H1 (cell line): ENCODE measurements at regions not wholly inside any gene's neighbourhood (a gene's known extent, or its start where the extent isn't known, plus 50 kb on each side); places are given as distances from the start of the nearest gene placed in this dataset.

Source experiments
- CTCF ChIA-PET: fragments of 300-600 bp; sonication (Branson Sonifier 250); formaldehyde crosslinking; loops from one replicate; lab custom pipeline; 2021; ENCODE audit not compliant: partially characterized antibody; lab: Charles Lee
- POLR2A ChIA-PET: fragments of 300-600 bp; sonication (Branson Sonifier 250); formaldehyde crosslinking; loops from one replicate; lab custom pipeline; 2021; ENCODE audit warnings: inconsistent platforms; ENCODE audit not compliant: partially characterized antibody; lab: Charles Lee
- DNase-seq, 2 experiments: peaks; one replicate each; pipeline versions ENCODE4 v3.0.0 to v3.0.0-alpha.2; 2010 to 2022; ENCODE audit warnings: low spot score in 2 of 2, low read depth in 1 of 2, mixed read lengths in 1 of 2
- FAIRE-seq: peaks from 2 replicates; lab custom pipeline; 2011; peaks lifted over from hg19 to GRCh38; lab: Jason Lieb, UNC
- H2AFZ ChIP-seq: 2 replicates; pipeline ENCODE4 v1.8.1; 2012; ENCODE audit warnings: low read length, inconsistent platforms
- H2AK5ac ChIP-seq: 2 replicates; pipeline ENCODE4 v1.6.1; 2013; ENCODE audit warnings: low read depth, low read length
- H2BK120ac ChIP-seq: replicated peaks from 2 replicates; pipeline ENCODE3; 2013; ENCODE audit warnings: low read depth, low read length, inconsistent platforms
- H2BK12ac ChIP-seq: 2 replicates; pipeline ENCODE4 v1.6.1; 2013; ENCODE audit warnings: low read depth, low read length
- H2BK15ac ChIP-seq: 2 replicates; pipeline ENCODE4 v1.6.1; 2013; ENCODE audit warnings: low read length
- H2BK20ac ChIP-seq: 2 replicates; pipeline ENCODE4 v1.6.1; 2013; ENCODE audit warnings: low read length
- H2BK5ac ChIP-seq: 2 replicates; pipeline ENCODE4 v1.6.1; 2013; ENCODE audit warnings: low read depth, low read length
- H3K14ac ChIP-seq: 2 replicates; pipeline ENCODE4 v1.6.1; 2013; ENCODE audit warnings: inconsistent platforms; ENCODE audit not compliant: insufficient read length
- H3K18ac ChIP-seq: 2 replicates; pipeline ENCODE4 v1.6.1; 2013; ENCODE audit warnings: low read length; ENCODE audit errors: extremely low read depth
- H3K23ac ChIP-seq: 2 replicates; pipeline ENCODE4 v1.6.1; 2013; ENCODE audit warnings: inconsistent platforms; ENCODE audit not compliant: insufficient read length
- H3K23me2 ChIP-seq: 2 replicates; pipeline ENCODE4 v1.6.1; 2013; ENCODE audit warnings: low read depth, low read length
- H3K27ac ChIP-seq: 2 replicates; pipeline ENCODE4 v1.6.1; 2011; ENCODE audit warnings: low read depth, low read length, inconsistent platforms
- H3K27me3 ChIP-seq, 4 experiments: replicated peaks in 1 of 4; 1 replicate in 1 of 4; 2 replicates in 3 of 4; pipeline versions ENCODE4 v1.6.1 to v1.8.1; 2011 to 2013; ENCODE audit warnings: low read length in 3 of 4, mild to moderate bottlenecking in 3 of 4, inconsistent platforms in 2 of 4, mixed read lengths in 2 of 4, moderate library complexity in 1 of 4; ENCODE audit not compliant: control insufficient read depth in 3 of 4, insufficient read depth in 3 of 4; ENCODE audit errors: extremely low read depth in 1 of 4
- H3K36me3 ChIP-seq, 4 experiments: 2 replicates each; pipeline versions ENCODE4 v1.6.1 to v1.8.1; 2011 to 2013; ENCODE audit warnings: mild to moderate bottlenecking in 4 of 4, low read length in 3 of 4, moderate library complexity in 2 of 4, control low read depth in 1 of 4, inconsistent platforms in 1 of 4; ENCODE audit not compliant: insufficient read depth in 4 of 4, control insufficient read depth in 2 of 4
- H3K4ac ChIP-seq: replicated peaks from 2 replicates; pipeline ENCODE3; 2013; ENCODE audit warnings: low read length, low read depth, mixed read lengths, inconsistent platforms; ENCODE audit not compliant: insufficient read length
- H3K4me1 ChIP-seq, 4 experiments: replicated peaks in 1 of 4; 1 replicate in 1 of 4; 2 replicates in 3 of 4; pipeline versions ENCODE4 v1.6.1 to v1.8.1; 2011 to 2013; ENCODE audit warnings: low read length in 3 of 4, inconsistent platforms in 2 of 4, mixed read lengths in 1 of 4; ENCODE audit not compliant: insufficient read depth in 4 of 4, control insufficient read depth in 3 of 4
- H3K4me2 ChIP-seq, 2 experiments: 2 replicates each; pipeline versions ENCODE4 v1.6.1 to v1.8.1; 2011 to 2013; ENCODE audit warnings: low read depth in 2 of 2, low read length in 2 of 2, control low read depth in 1 of 2, inconsistent platforms in 1 of 2, mild to moderate bottlenecking in 1 of 2; ENCODE audit not compliant: insufficient read depth in 1 of 2
- H3K4me3 ChIP-seq, 4 experiments: fragments of 200-600, 300-600 bp in 1 of 4; sonication (generic), shearing (Covaris generic), sonication (Bioruptor Twin) in 1 of 4; 2 replicates each; pipeline versions ENCODE4 v1.5.1 to v1.8.1; 2011 to 2016; ENCODE audit warnings: low read length in 4 of 4, low read depth in 3 of 4, control low read depth in 2 of 4, inconsistent platforms in 2 of 4, mild to moderate bottlenecking in 2 of 4, mixed read lengths in 1 of 4, moderate library complexity in 1 of 4; ENCODE audit not compliant: insufficient read depth in 2 of 4; ENCODE audit errors: extremely low read depth in 1 of 4
- H3K56ac ChIP-seq: replicated peaks from 2 replicates; pipeline ENCODE3; 2013; ENCODE audit warnings: low read depth, mild to moderate bottlenecking, mixed read lengths, low read length, inconsistent platforms; ENCODE audit not compliant: insufficient read length
- H3K79me1 ChIP-seq: 2 replicates; pipeline ENCODE4 v1.6.1; 2013; ENCODE audit warnings: low read depth, low read length, control low read depth
- H3K79me2 ChIP-seq, 2 experiments: 2 replicates each; pipeline versions ENCODE4 v1.6.1 to v1.8.1; 2012 to 2013; ENCODE audit warnings: low read length in 2 of 2, mild to moderate bottlenecking in 2 of 2, inconsistent platforms in 1 of 2; ENCODE audit not compliant: insufficient read depth in 2 of 2, control insufficient read depth in 1 of 2
- H3K9ac ChIP-seq, 4 experiments: replicated peaks in 1 of 4; 1 replicate in 1 of 4; 2 replicates in 3 of 4; pipeline versions ENCODE4 v1.6.1 to v1.8.1; 2011 to 2013; ENCODE audit warnings: low read depth in 3 of 4, low read length in 3 of 4, control low read depth in 2 of 4, mild to moderate bottlenecking in 2 of 4, moderate library complexity in 2 of 4, inconsistent platforms in 1 of 4; ENCODE audit errors: extremely low read depth in 1 of 4
- H3K9me3 ChIP-seq, 2 experiments: 2 replicates each; pipeline versions ENCODE4 v1.6.1 to v1.8.1; 2012 to 2013; ENCODE audit warnings: mild to moderate bottlenecking in 2 of 2, moderate library complexity in 2 of 2, control low read depth in 1 of 2, inconsistent platforms in 1 of 2, low read depth in 1 of 2, low read length in 1 of 2, mixed read lengths in 1 of 2; ENCODE audit not compliant: insufficient read depth in 2 of 2
- H4K20me1 ChIP-seq, 2 experiments: replicated peaks in 1 of 2; 2 replicates each; pipeline versions ENCODE3 to v1.8.1; 2011 to 2013; ENCODE audit warnings: inconsistent platforms in 2 of 2, low read length in 2 of 2, mild to moderate bottlenecking in 1 of 2; ENCODE audit not compliant: insufficient read depth in 2 of 2, control insufficient read depth in 1 of 2
- H4K5ac ChIP-seq: 2 replicates; pipeline ENCODE4 v1.6.1; 2013; ENCODE audit warnings: low read length, low read depth, mixed read lengths, inconsistent platforms; ENCODE audit not compliant: insufficient read length
- H4K8ac ChIP-seq: 2 replicates; pipeline ENCODE4 v1.8.0; 2013; ENCODE audit warnings: mild to moderate bottlenecking, moderate library complexity, low read length, inconsistent platforms; ENCODE audit not compliant: insufficient read depth; ENCODE audit errors: extremely low read depth
- H4K91ac ChIP-seq: replicated peaks from 2 replicates; pipeline ENCODE3; 2013; ENCODE audit warnings: low read length, mixed read lengths, inconsistent platforms; ENCODE audit not compliant: insufficient read length
- BACH1 ChIP-seq: IDR thresholded peaks from 2 replicates; pipeline ENCODE4 v1.6.1; 2012; ENCODE audit warnings: low read length, improper control_type of control experiment
- NANOG ChIP-seq: IDR thresholded peaks from 2 replicates; pipeline ENCODE4 v1.6.1; 2011; ENCODE audit warnings: low read length, low read depth, mild to moderate bottlenecking, inconsistent platforms; ENCODE audit not compliant: insufficient read depth, poor library complexity, severe bottlenecking
- POLR2AphosphoS5 ChIP-seq: IDR thresholded peaks from 2 replicates; pipeline ENCODE4 v1.6.1; 2011; ENCODE audit warnings: low read depth, low read length
- WGBS, 2 experiments: shearing (Covaris generic) in 1 of 2; methylation state at CpG; one replicate each; pipeline versions ENCODE4 v1.1.6 to v1.1.7; 2013 to 2015; ENCODE audit warnings: low lambda C conversion rate in 2 of 2, mixed read lengths in 2 of 2, inconsistent platforms in 1 of 2, low coverage in 1 of 2, missing lambda C conversion rate in 1 of 2; ENCODE audit not compliant: insufficient replicate concordance in 2 of 2, insufficient coverage in 1 of 2, insufficient read length in 1 of 2; ENCODE audit errors: extremely low coverage in 1 of 2, missing lambda C conversion rate in 1 of 2; 5-methylcytosine and 5-hydroxymethylcytosine counted together

GRCh38 chr2:239813261-239814115 lies 211.7 kb downstream of the NDUFA10 start:
- Histone ChIP-seq H3K36me3 (no peaks in the 10 kb centered on the region), H4K91ac (no peak overlapping the region), H2BK12ac (no peak overlapping the region), H3K4ac (no peak overlapping the region), H4K8ac (peak overlapping the region; percentile 80), H3K4me3 (no peak overlapping the region), H3K79me1 (no peaks in the 10 kb centered on the region), H3K9me3 (no peaks in the 10 kb centered on the region), H2BK15ac (no peak overlapping the region), H2BK5ac (no peak overlapping the region), H3K23me2 (no peaks in the 10 kb centered on the region), H3K9ac (no peak overlapping the region), H3K18ac (no peak overlapping the region), H3K4me2 (no peak overlapping the region), H3K56ac (no peak overlapping the region), H2AFZ (no peak overlapping the region; the same call in 1 of the 2 replicates), H3K14ac (no peak overlapping the region), H3K23ac (no peak overlapping the region), H3K4me1 (no peaks in the 10 kb centered on the region; a peak in 1 of 7 replicates), H3K27ac (no peak overlapping the region), H2BK20ac (no peak overlapping the region), H2AK5ac (no peak overlapping the region), H4K5ac (no peak overlapping the region), H4K20me1 (no peaks in the 10 kb centered on the region), H3K27me3 (no peaks in the 10 kb centered on the region), H3K79me2 (no peaks in the 10 kb centered on the region), H2BK120ac (no peak overlapping the region)
- DNase-seq (no peak), FAIRE-seq (no peak)
- WGBS, 2 experiments = 95% methylated on average over 25 of the region's 27 CpGs; no CpG with 5 or more reads in 1 of the 2 experiments
- POLR2A ChIA-PET = no interaction called here
- CTCF ChIA-PET = no interaction called here
- TF ChIP-seq POLR2AphosphoS5 (no peak), NANOG (no peak), BACH1 (no peak)
